Transverse colon (tissue), 3 donors: ENCODE measurements at regions not wholly inside any gene's neighbourhood (a gene's known extent, or its start where the extent isn't known, plus 50 kb on each side); places are given as distances from the start of the nearest gene placed in this dataset.

Source experiments
- CTCF ChIP-seq, 5 experiments: fragments of 200-600 bp in 3 of 5; fragments of 450-650 bp in 2 of 5; sonication (generic) in 3 of 5; IDR thresholded peaks; 1 replicate in 2 of 5; 2 replicates in 3 of 5; pipeline ENCODE4 v1.5.1; 2016 to 2017; ENCODE audit warnings: antibody characterized with exemption in 5 of 5, inconsistent platforms in 3 of 5, mild to moderate bottlenecking in 2 of 5, moderate library complexity in 1 of 5
- POLR2A ChIP-seq: fragments of 450-650 bp; IDR thresholded peaks from one replicate; pipeline ENCODE4 v1.6.1; 2016; ENCODE audit warnings: antibody characterized with exemption, mild to moderate bottlenecking, moderate library complexity

DNA sequence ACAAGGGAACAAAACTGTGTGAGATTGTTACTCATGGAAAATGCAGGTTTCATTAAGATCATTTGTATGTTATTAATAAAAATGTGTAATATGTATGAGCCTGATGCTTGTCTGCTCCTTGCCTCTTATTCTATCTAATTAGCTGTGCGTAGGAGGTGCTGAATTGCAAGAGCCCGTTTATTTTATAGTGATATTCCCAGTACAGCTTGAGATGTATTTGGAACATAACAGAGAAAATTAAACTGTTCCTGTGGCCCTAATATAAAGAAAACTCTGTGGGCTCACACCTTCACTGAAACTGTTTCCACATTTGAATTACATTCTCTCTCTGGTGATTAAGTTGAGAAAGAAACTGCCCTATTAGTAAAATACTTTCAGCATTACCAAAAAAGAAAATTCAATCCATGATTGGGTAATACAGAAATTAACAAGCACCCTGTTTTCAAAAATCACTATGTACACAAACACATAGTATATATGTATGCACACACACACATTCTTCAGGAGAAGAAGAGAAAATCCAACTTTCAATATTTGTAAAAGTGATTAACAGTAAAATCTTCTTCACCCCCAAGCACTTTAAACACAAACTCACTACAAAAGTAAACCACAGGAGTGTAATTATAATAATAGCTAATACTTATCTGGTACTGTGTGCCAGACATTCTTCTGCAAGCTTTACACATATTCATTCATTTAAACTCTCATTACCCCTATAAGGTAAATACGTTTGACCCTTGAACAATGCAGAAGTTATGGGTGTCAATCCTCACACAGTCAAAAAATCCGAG lies 233.2 kb downstream of the PHLDA1 start:
- TF ChIP-seq POLR2A (no peak), CTCF (IDR thresholded peaks at IDR 0.05) (no peak)
